DND-41 (cell line): ENCODE measurements at regions not wholly inside any gene's neighbourhood (a gene's known extent, or its start where the extent isn't known, plus 50 kb on each side); places are given as distances from the start of the nearest gene placed in this dataset.

ENCODE experiments used
- ATAC-seq: fragments of 200-7000 bp; cut with Tn5 transposase; 3 replicates; pipeline ENCODE4 v1.9.1; 2021; ENCODE audit warnings: low read depth; ENCODE audit not compliant: insufficient read depth
- DNase-seq: peaks from one replicate; pipeline ENCODE4 v3.0.0-alpha.2; 2020
- H2AFZ ChIP-seq: 2 replicates; pipeline ENCODE4 v1.6.0; 2012; ENCODE audit warnings: low read depth, low read length
- H3K27ac ChIP-seq: 2 replicates; pipeline ENCODE4 v1.5.1; 2012; ENCODE audit warnings: low read length, inconsistent platforms
- H3K27me3 ChIP-seq: fragments of 200-600 bp; sonication (generic); 2 replicates; pipeline ENCODE4 v1.6.0; 2012; ENCODE audit warnings: low read length, mild to moderate bottlenecking, inconsistent platforms; ENCODE audit not compliant: insufficient read depth, poor library complexity
- H3K36me3 ChIP-seq: 2 replicates; pipeline ENCODE4 v1.5.1; 2012; ENCODE audit warnings: low read length, inconsistent platforms; ENCODE audit not compliant: insufficient read depth
- H3K4me1 ChIP-seq: 2 replicates; pipeline ENCODE4 v1.5.1; 2012; ENCODE audit warnings: mild to moderate bottlenecking, low read length; ENCODE audit not compliant: insufficient read depth
- H3K4me2 ChIP-seq: 2 replicates; pipeline ENCODE4 v1.6.0; 2012; ENCODE audit warnings: mild to moderate bottlenecking, moderate library complexity, low read length, inconsistent platforms; ENCODE audit not compliant: insufficient read depth
- H3K4me3 ChIP-seq, 2 experiments: fragments of 200-600 bp in 1 of 2; shearing (Covaris generic) in 1 of 2; 2 replicates each; pipeline ENCODE4 v1.5.1; 2012 to 2016; ENCODE audit warnings: inconsistent platforms in 2 of 2, low read length in 2 of 2, mild to moderate bottlenecking in 2 of 2, low read depth in 1 of 2, moderate library complexity in 1 of 2
- H3K79me2 ChIP-seq: 2 replicates; pipeline ENCODE4 v1.6.0; 2012; ENCODE audit warnings: low read length, inconsistent platforms; ENCODE audit not compliant: insufficient read depth
- H3K9ac ChIP-seq: 2 replicates; pipeline ENCODE4 v1.6.0; 2012; ENCODE audit warnings: low read depth, mild to moderate bottlenecking, inconsistent platforms, low read length, moderate library complexity
- H3K9me3 ChIP-seq: 2 replicates; pipeline ENCODE4 v1.5.1; 2012; ENCODE audit warnings: low read length, moderate library complexity, mild to moderate bottlenecking, inconsistent platforms; ENCODE audit not compliant: insufficient read depth, severe bottlenecking
- H4K20me1 ChIP-seq: 2 replicates; pipeline ENCODE4 v1.6.0; 2012; ENCODE audit warnings: low read length; ENCODE audit not compliant: insufficient read depth
- CTCF ChIP-seq: IDR thresholded peaks from 2 replicates; pipeline ENCODE4 v1.5.1; 2012; ENCODE audit warnings: borderline replicate concordance, low read length, moderate library complexity, mild to moderate bottlenecking; ENCODE audit not compliant: poor library complexity, severe bottlenecking; ENCODE audit errors: extremely low read depth
- EZH2 ChIP-seq: IDR thresholded peaks from 3 replicates; pipeline ENCODE4 v1.6.1; 2012; ENCODE audit warnings: borderline replicate concordance, low read depth, mild to moderate bottlenecking, moderate library complexity, low read length, inconsistent platforms; ENCODE audit not compliant: severe bottlenecking

GRCh38 chr1:83109692-83110091 is 889.2 kb downstream of the TTLL7 start:
- no peak for DNase-seq
- Histone ChIP-seq H2AFZ (no peak overlapping the region), H3K79me2 (no peaks in the 10 kb centered on the region), H3K9me3 (no peaks in the 10 kb centered on the region), H3K4me1 (no peaks in the 10 kb centered on the region), H4K20me1 (no peaks in the 10 kb centered on the region), H3K9ac (no peak overlapping the region), H3K27ac (no peak overlapping the region), H3K27me3 (no peaks in the 10 kb centered on the region), H3K4me2 (no peak overlapping the region), H3K36me3 (no peaks in the 10 kb centered on the region), H3K4me3 (no peak overlapping the region)
- no peak for TF ChIP-seq EZH2
- no peak for TF ChIP-seq CTCF
- ATAC-seq: no peak

- ATAC-seq: no peak
- H3K4me3 ChIP-seq: no peak overlapping the region
- no peak overlapping the region for H3K9ac ChIP-seq
- H3K79me2 ChIP-seq: no peaks in the 10 kb centered on the region
- H3K27me3 ChIP-seq: no peaks in the 10 kb centered on the region
- TF ChIP-seq CTCF (no peak), EZH2 (no peak)
- no peaks in the 10 kb centered on the region for H3K9me3 ChIP-seq
- H4K20me1 ChIP-seq: no peaks in the 10 kb centered on the region
- H3K27ac ChIP-seq: no peak overlapping the region
- H3K4me1 ChIP-seq: no peaks in the 10 kb centered on the region
- no peak overlapping the region for H3K4me2 ChIP-seq
- no peak for DNase-seq
- H3K36me3 ChIP-seq: no peaks in the 10 kb centered on the region
- no peak overlapping the region for H2AFZ ChIP-seq
These were observed 894.4 kb downstream of the TTLL7 start for GRCh38 chr1:83104558-83104957.

GRCh38 chr1:83103341-83103740 is 895.6 kb downstream of the TTLL7 start:
- Histone ChIP-seq H3K9ac (no peak overlapping the region), H3K4me3 (no peak overlapping the region), H3K27me3 (no peaks in the 10 kb centered on the region), H3K79me2 (no peaks in the 10 kb centered on the region), H2AFZ (no peak overlapping the region), H3K36me3 (no peaks in the 10 kb centered on the region), H4K20me1 (no peaks in the 10 kb centered on the region), H3K27ac (no peak overlapping the region), H3K4me2 (no peak overlapping the region), H3K9me3 (no peaks in the 10 kb centered on the region), H3K4me1 (no peaks in the 10 kb centered on the region)
- DNase-seq: no peak
- TF ChIP-seq CTCF: no peak
- no peak for TF ChIP-seq EZH2
- no peak for ATAC-seq

GRCh38 chr1:83102630-83103071 is 896.3 kb downstream of the TTLL7 start:
- Histone ChIP-seq H3K79me2 (no peaks in the 10 kb centered on the region), H3K4me2 (no peak overlapping the region), H3K4me1 (no peaks in the 10 kb centered on the region), H3K4me3 (no peak overlapping the region), H2AFZ (no peak overlapping the region), H4K20me1 (no peaks in the 10 kb centered on the region), H3K27ac (no peak overlapping the region), H3K36me3 (no peaks in the 10 kb centered on the region), H3K9me3 (no peaks in the 10 kb centered on the region), H3K27me3 (no peaks in the 10 kb centered on the region), H3K9ac (no peak overlapping the region)
- DNase-seq (no peak), ATAC-seq (no peak)
- TF ChIP-seq CTCF (no peak), EZH2 (no peak)
